GM06990 (cell line): ENCODE measurements at regions not wholly inside any gene's neighbourhood (a gene's known extent, or its start where the extent isn't known, plus 50 kb on each side); places are given as distances from the start of the nearest gene placed in this dataset.

Experiments
- DNase-seq: peaks from one replicate; pipeline ENCODE4 v3.0.0-alpha.2; 2011; ENCODE audit not compliant: insufficient read length; ENCODE audit errors: extremely low read depth
- H3K27me3 ChIP-seq: replicated peaks from 2 replicates; pipeline ENCODE4 v1.6.0; 2011; ENCODE audit warnings: low read length; ENCODE audit not compliant: control insufficient read depth, insufficient read depth
- H3K36me3 ChIP-seq: 2 replicates; pipeline ENCODE4 v1.5.1; 2011; ENCODE audit warnings: low read length; ENCODE audit not compliant: control insufficient read depth, insufficient read depth
- H3K4me3 ChIP-seq: replicated peaks from 2 replicates; pipeline ENCODE4 v1.5.1; 2011; ENCODE audit warnings: low read depth, mild to moderate bottlenecking, control low read depth, low read length
- CTCF ChIP-seq: IDR thresholded peaks from 2 replicates; pipeline ENCODE4 v1.5.1; 2011; ENCODE audit warnings: low read length, control low read depth, mild to moderate bottlenecking, inconsistent platforms; ENCODE audit not compliant: insufficient read depth, poor library complexity, severe bottlenecking

DNA sequence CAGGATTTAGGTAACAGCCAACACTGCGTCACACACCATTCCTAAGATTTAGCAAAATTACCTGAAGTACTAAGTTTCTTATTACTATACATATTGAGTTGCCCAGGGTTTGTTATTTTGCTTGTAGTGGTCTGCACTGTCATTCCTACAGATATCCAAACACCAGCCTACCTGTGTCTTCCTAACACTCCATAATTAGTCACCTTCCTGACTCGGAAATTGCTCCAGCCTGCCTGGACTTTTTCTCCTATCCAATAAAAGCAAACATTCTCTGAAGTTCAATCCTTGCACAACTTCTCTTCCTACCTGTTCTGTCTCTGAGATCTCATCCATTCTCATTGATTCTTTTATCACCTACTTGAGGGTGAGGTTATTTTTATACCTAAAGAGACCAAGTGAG is 243.9 kb downstream of the NR2F1-AS1 start:
- no peak for TF ChIP-seq CTCF
- DNase-seq = no peak
- Histone ChIP-seq H3K4me3 (no peak overlapping the region), H3K36me3 (no peaks in the 10 kb centered on the region), H3K27me3 (no peaks in the 10 kb centered on the region)

GRCh38 chr5:93336330-93337110 is 244.5 kb downstream of the NR2F1-AS1 start:
- DNase-seq = no peak
- Histone ChIP-seq H3K4me3 (no peak overlapping the region), H3K27me3 (no peaks in the 10 kb centered on the region), H3K36me3 (no peaks in the 10 kb centered on the region)
- no peak for TF ChIP-seq CTCF

GRCh38 chr5:93331863-93332262 is 249.2 kb downstream of the NR2F1-AS1 start:
- no peak for DNase-seq
- no peaks in the 10 kb centered on the region; the same call in 1 of the 2 replicates for H3K27me3 ChIP-seq
- no peak for TF ChIP-seq CTCF
- no peaks in the 10 kb centered on the region for H3K36me3 ChIP-seq
- H3K4me3 ChIP-seq = no peak overlapping the region

DNA sequence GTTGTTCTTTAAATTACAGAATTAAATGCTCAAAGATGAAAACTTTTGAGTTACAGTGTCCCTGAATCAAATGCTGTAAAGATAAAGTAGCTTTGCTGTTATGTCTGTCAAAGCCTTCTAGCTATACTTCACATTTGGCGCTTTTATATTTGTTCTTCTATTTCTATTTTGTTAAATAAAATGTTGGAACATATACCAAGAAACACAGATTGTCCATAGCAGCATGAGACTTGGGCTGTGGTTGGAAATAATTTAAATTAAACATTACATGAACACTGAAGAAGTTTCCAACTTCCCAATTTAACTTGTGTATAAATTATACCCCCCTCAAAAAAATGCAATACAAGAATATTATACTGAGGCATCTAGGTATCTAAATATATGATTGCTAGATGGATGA is 249.8 kb downstream of the NR2F1-AS1 start:
- Histone ChIP-seq H3K4me3 (no peak overlapping the region), H3K36me3 (no peaks in the 10 kb centered on the region), H3K27me3 (no peaks in the 10 kb centered on the region; the same call in 1 of the 2 replicates)
- DNase-seq = no peak
- TF ChIP-seq CTCF = no peak

- no peak for DNase-seq
- H3K27me3 ChIP-seq = no peaks in the 10 kb centered on the region; the same call in 1 of the 2 replicates
- no peaks in the 10 kb centered on the region for H3K36me3 ChIP-seq
- no peak overlapping the region for H3K4me3 ChIP-seq
- TF ChIP-seq CTCF = no peak
Measured at GRCh38 chr5:93330506-93330905, 250.5 kb downstream of the NR2F1-AS1 start.
